ENCODE measurements at regions not wholly inside any gene's neighbourhood (a gene's known extent, or its start where the extent isn't known, plus 50 kb on each side); places are given as distances from the start of the nearest gene placed in this dataset.
A peak's percentile ranks its signal among the peaks of the same experiment; 100 is the strongest.

DNA sequence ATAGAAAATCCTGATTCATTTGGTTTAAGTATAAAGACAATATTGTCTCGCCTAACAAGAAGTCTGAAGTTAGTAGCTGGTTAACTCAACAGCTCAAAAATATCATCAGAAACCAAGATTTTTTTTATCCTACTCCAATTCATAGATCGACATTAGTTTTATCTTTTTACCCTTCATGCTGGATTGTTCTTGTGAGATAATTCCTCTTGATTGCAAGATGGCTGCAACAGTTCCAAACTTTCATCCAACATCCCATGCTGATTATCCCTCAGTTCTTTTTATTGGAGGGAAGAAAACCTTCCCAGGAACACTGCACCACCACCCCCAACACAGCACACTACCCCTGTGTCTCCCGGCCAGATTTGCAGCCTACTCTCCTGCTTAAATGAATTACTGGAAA, 370.2 kb upstream of the RAB6C start:
- TF ChIP-seq, protein P1, sequence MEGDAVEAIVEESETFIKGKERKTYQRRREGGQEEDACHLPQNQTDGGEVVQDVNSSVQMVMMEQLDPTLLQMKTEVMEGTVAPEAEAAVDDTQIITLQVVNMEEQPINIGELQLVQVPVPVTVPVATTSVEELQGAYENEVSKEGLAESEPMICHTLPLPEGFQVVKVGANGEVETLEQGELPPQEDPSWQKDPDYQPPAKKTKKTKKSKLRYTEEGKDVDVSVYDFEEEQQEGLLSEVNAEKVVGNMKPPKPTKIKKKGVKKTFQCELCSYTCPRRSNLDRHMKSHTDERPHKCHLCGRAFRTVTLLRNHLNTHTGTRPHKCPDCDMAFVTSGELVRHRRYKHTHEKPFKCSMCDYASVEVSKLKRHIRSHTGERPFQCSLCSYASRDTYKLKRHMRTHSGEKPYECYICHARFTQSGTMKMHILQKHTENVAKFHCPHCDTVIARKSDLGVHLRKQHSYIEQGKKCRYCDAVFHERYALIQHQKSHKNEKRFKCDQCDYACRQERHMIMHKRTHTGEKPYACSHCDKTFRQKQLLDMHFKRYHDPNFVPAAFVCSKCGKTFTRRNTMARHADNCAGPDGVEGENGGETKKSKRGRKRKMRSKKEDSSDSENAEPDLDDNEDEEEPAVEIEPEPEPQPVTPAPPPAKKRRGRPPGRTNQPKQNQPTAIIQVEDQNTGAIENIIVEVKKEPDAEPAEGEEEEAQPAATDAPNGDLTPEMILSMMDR (IDR thresholded peaks at IDR 0.05; ENCODE audit: partially characterized antibody, unreplicated experiment), result no peak
- peaks cover 33% of the 10 kb centered on the region for H3K4me1 Mint-ChIP-seq (ENCODE audit: low read depth, unreplicated experiment)
- H3K4me3 Mint-ChIP-seq (ENCODE audit: unreplicated experiment), result no peak overlapping the region
- H3K27ac Mint-ChIP-seq (ENCODE audit: unreplicated experiment), result peak overlapping the region; percentile 86
- peaks cover 14% of the 10 kb centered on the region for H3K27me3 Mint-ChIP-seq (ENCODE audit: unreplicated experiment)
- DNase-seq, result no peak
- H3K36me3 Mint-ChIP-seq (ENCODE audit: unreplicated experiment), result peaks cover 6% of the 10 kb centered on the region
- peaks cover 15% of the 10 kb centered on the region for H3K9me3 Mint-ChIP-seq (ENCODE audit: unreplicated experiment)

DNA sequence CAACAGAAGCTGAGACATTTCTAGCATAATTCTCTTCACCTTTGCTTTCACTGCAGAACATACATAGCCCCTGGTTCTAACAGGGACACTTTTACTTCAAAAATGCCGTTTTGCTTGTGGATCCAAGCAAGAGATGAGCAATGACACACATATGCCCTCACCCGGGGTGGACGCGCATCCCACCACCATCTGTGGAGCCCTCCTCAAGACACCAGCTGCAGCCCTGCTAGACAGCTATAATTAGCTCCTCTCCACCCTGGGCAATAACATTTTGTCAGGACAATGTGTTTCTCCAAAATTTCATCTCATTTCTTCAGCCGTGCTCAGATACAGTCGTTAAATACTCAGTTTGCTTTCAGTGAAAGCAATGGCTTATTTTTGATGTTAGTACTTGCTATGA, 368.7 kb upstream of the RAB6C start:
- H3K27me3 Mint-ChIP-seq (ENCODE audit: unreplicated experiment), result peaks cover 14% of the 10 kb centered on the region
- TF ChIP-seq, protein P1 (IDR thresholded peaks at IDR 0.05; ENCODE audit: partially characterized antibody, unreplicated experiment), result no peak
- peaks cover 6% of the 10 kb centered on the region for H3K36me3 Mint-ChIP-seq (ENCODE audit: unreplicated experiment)
- peaks cover 25% of the 10 kb centered on the region for H3K4me1 Mint-ChIP-seq (ENCODE audit: low read depth, unreplicated experiment)
- H3K4me3 Mint-ChIP-seq (ENCODE audit: unreplicated experiment), result peak overlapping the region; percentile 78
- peaks cover 15% of the 10 kb centered on the region for H3K9me3 Mint-ChIP-seq (ENCODE audit: unreplicated experiment)
- DNase-seq, result peak; percentile 62
- peak overlapping the region; percentile 98 for H3K27ac Mint-ChIP-seq (ENCODE audit: unreplicated experiment)

DNA sequence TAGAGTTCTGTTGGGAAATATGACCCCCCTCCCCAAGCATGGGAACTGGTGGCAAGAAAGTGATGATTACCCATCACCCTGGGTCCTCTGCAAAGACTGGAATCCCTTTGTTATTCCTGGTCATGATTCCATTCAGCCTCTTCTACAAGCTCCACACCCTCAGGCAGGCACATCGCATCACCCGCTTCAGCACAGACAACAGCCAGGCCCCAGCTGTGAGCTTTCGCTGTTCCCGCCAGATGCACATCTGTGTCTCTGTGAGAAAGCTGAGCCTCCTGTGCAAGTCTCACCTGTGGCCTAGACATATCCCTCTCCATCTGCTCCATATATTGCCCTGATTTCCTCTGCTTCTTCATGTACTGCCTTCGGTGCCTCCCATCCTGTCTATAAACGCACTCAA, 368.0 kb upstream of the RAB6C start:
- peak; percentile 66 for DNase-seq
- Mint-ChIP-seq H3K27me3 (ENCODE audit: unreplicated experiment) (peaks cover 17% of the 10 kb centered on the region), H3K36me3 (ENCODE audit: unreplicated experiment) (peaks cover 6% of the 10 kb centered on the region), H3K27ac (ENCODE audit: unreplicated experiment) (peak overlapping the region; percentile 98), H3K4me3 (ENCODE audit: unreplicated experiment) (peak overlapping the region; percentile 78), H3K9me3 (ENCODE audit: unreplicated experiment) (peaks cover 15% of the 10 kb centered on the region), H3K4me1 (ENCODE audit: low read depth, unreplicated experiment) (peaks cover 18% of the 10 kb centered on the region)
- TF ChIP-seq, protein P1 (IDR thresholded peaks at IDR 0.05; ENCODE audit: partially characterized antibody, unreplicated experiment), result no peak

DNA sequence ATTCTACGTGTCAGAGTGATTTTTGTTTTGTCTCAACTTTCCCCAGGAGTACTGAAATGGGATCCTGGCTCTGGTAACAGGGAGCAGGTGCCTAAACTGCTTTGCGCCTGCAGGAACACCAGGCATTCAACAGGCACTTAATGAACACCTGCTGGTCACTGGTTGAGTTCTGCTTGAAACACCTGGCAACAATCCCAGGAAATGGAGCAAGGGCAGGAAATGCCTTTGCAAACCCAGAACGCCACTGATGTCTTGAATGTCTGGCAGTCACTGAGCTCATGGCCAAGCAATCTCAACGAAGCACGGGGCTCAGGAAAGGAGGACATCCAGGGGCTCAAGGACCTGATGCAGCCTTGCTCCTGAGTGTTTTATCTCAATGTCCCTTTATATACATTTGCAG, 360.0 kb upstream of the RAB6C start:
- H3K4me1 Mint-ChIP-seq (ENCODE audit: low read depth, unreplicated experiment), result no peaks in the 10 kb centered on the region
- H3K36me3 Mint-ChIP-seq (ENCODE audit: unreplicated experiment), result peaks cover 9% of the 10 kb centered on the region
- peaks cover 4% of the 10 kb centered on the region for H3K9me3 Mint-ChIP-seq (ENCODE audit: unreplicated experiment)
- TF ChIP-seq, protein P1 (IDR thresholded peaks at IDR 0.05; ENCODE audit: partially characterized antibody, unreplicated experiment), result no peak
- no peak overlapping the region for H3K4me3 Mint-ChIP-seq (ENCODE audit: unreplicated experiment)
- H3K27me3 Mint-ChIP-seq (ENCODE audit: unreplicated experiment), result peaks cover 3% of the 10 kb centered on the region
- DNase-seq, result no peak
- H3K27ac Mint-ChIP-seq (ENCODE audit: unreplicated experiment), result no peak overlapping the region

DNA sequence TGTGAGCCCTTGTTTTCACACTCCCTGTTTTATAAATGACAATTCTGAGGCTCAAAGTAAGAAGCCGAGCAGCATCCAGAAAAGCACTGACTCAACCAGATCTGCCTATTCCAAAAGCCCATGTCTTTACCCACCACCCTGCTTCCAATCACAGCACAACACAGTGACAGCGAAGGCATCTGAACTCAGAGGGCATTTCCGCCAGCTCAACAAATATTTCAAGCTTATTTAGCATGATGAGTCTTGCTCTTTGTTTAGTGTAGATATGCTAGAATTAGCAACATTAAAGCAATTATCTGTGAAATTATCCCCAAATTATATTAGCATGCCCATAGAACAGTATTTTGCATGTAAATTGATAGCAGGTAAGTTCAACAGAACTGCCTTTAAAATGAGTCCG, 359.1 kb upstream of the RAB6C start:
- H3K27me3 Mint-ChIP-seq (ENCODE audit: unreplicated experiment), result peaks cover 3% of the 10 kb centered on the region
- peaks cover 11% of the 10 kb centered on the region for H3K36me3 Mint-ChIP-seq (ENCODE audit: unreplicated experiment)
- no peaks in the 10 kb centered on the region for H3K4me1 Mint-ChIP-seq (ENCODE audit: low read depth, unreplicated experiment)
- H3K4me3 Mint-ChIP-seq (ENCODE audit: unreplicated experiment), result no peak overlapping the region
- peaks cover 4% of the 10 kb centered on the region for H3K9me3 Mint-ChIP-seq (ENCODE audit: unreplicated experiment)
- TF ChIP-seq, protein P1 (IDR thresholded peaks at IDR 0.05; ENCODE audit: partially characterized antibody, unreplicated experiment), result no peak
- no peak for DNase-seq
- no peak overlapping the region for H3K27ac Mint-ChIP-seq (ENCODE audit: unreplicated experiment)

All from glutamatergic neuron (in vitro differentiated cells).